GM23248 (cell line): ENCODE measurements at regions not wholly inside any gene's neighbourhood (a gene's known extent, or its start where the extent isn't known, plus 50 kb on each side); places are given as distances from the start of the nearest gene placed in this dataset.

Experiments
- DNase-seq: peaks from one replicate; pipeline ENCODE4 v3.0.0-alpha.2; 2015
- H2AFZ ChIP-seq: fragments of 200-600 bp; sonication (generic); 2 replicates; pipeline ENCODE4 v1.6.1; 2016; ENCODE audit warnings: antibody characterized with exemption
- H3F3A ChIP-seq: fragments of 200-600 bp; sonication (generic); 2 replicates; pipeline ENCODE4 v1.6.1; 2016; ENCODE audit warnings: mild to moderate bottlenecking, antibody characterized with exemption, mixed run types; ENCODE audit not compliant: insufficient read depth
- H3K27ac ChIP-seq: fragments of 200-600 bp; sonication (generic); 2 replicates; pipeline ENCODE4 v1.5.1; 2016; ENCODE audit warnings: mild to moderate bottlenecking
- H3K27me3 ChIP-seq: fragments of 200-600 bp; sonication (generic); replicated peaks from 2 replicates; pipeline ENCODE4 v1.6.1; 2016; ENCODE audit warnings: mild to moderate bottlenecking; ENCODE audit not compliant: insufficient read depth
- H3K36me3 ChIP-seq: fragments of 200-600 bp; sonication (generic); 2 replicates; pipeline ENCODE4 v1.6.1; 2016; ENCODE audit warnings: low read depth, mild to moderate bottlenecking
- H3K4me1 ChIP-seq: fragments of 200-600 bp; sonication (generic); 2 replicates; pipeline ENCODE4 v1.6.1; 2016; ENCODE audit warnings: mild to moderate bottlenecking; ENCODE audit not compliant: insufficient read depth
- H3K4me2 ChIP-seq: fragments of 200-600 bp; sonication (generic); one replicate; pipeline ENCODE4 v1.6.1; 2016; ENCODE audit warnings: mild to moderate bottlenecking; ENCODE audit not compliant: unreplicated experiment
- H3K4me3 ChIP-seq: fragments of 200-600 bp; sonication (generic); 2 replicates; pipeline ENCODE4 v1.5.1; 2016; ENCODE audit warnings: mild to moderate bottlenecking
- H3K79me2 ChIP-seq: fragments of 200-600 bp; sonication (generic); 2 replicates; pipeline ENCODE4 v1.6.1; 2016; ENCODE audit warnings: mild to moderate bottlenecking; ENCODE audit not compliant: insufficient read depth
- H3K9ac ChIP-seq: fragments of 200-600 bp; sonication (generic); 2 replicates; pipeline ENCODE4 v1.6.1; 2016; ENCODE audit warnings: mild to moderate bottlenecking
- H3K9me2 ChIP-seq: fragments of 200-600 bp; sonication (generic); 2 replicates; pipeline ENCODE4 v1.6.1; 2016; ENCODE audit warnings: mixed run types, mild to moderate bottlenecking, moderate library complexity; ENCODE audit not compliant: insufficient read depth
- H3K9me3 ChIP-seq: fragments of 200-600 bp; sonication (generic); one replicate; pipeline ENCODE4 v1.6.1; 2017; ENCODE audit warnings: low read depth
- H4K20me1 ChIP-seq: fragments of 200-600 bp; sonication (generic); 2 replicates; pipeline ENCODE4 v1.6.0; 2016; ENCODE audit not compliant: insufficient read depth
- EZH2 ChIP-seq: fragments of 200-600 bp; sonication (generic); IDR thresholded peaks from 2 replicates; pipeline ENCODE4 v1.6.1; 2018; ENCODE audit warnings: antibody characterized with exemption, mild to moderate bottlenecking; ENCODE audit not compliant: insufficient read depth, poor library complexity, severe bottlenecking
- EZH2phosphoT487 ChIP-seq: fragments of 200-600 bp; sonication (generic); IDR thresholded peaks from 2 replicates; pipeline ENCODE4 v1.6.1; 2018; ENCODE audit warnings: antibody characterized with exemption, moderate library complexity, mild to moderate bottlenecking, low read depth; ENCODE audit not compliant: insufficient read depth
- WGBS, 2 experiments: methylation state at CpG; one replicate each; pipeline ENCODE4 v1.1.6; 2015 to 2017; ENCODE audit warnings: low lambda C conversion rate in 2 of 2, low coverage in 1 of 2; ENCODE audit errors: missing lambda C conversion rate in 2 of 2; 5-methylcytosine and 5-hydroxymethylcytosine counted together
- in situ Hi-C: fragments of 300-500 bp; cut with MboI; formaldehyde crosslinking; loops from 2 replicates; pipeline ENCODE4 v1.15.0; 2020

DNA sequence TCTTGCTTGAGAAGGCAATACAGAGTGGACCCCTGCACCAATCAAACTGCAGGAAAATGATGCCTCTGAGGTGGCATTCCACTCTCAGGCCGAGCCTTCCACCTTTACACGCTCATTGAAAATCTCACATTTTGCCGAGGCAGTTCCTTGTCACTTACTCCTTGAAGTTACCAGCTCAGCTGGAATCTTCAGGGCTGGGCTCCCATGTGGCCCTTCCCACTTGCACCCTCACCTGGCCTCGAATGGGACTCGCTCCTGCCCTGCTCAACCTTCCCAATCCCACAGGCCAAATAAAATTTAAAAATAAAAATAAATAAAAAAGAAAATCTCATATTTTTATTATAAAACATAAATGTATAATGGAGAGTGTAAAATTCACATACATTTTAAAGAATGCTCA, 790.7 kb upstream of the COBL start:
- Histone ChIP-seq H3K36me3 (no peaks in the 10 kb centered on the region), H3K9me3 (no peaks in the 10 kb centered on the region), H3K9ac (no peak overlapping the region), H4K20me1 (no peaks in the 10 kb centered on the region), H3K4me1 (no peaks in the 10 kb centered on the region), H3K27me3 (no peaks in the 10 kb centered on the region), H3K27ac (no peak overlapping the region), H2AFZ (no peak overlapping the region), H3F3A (no peaks in the 10 kb centered on the region), H3K9me2 (no peaks in the 10 kb centered on the region), H3K4me2 (no peak overlapping the region), H3K4me3 (no peak overlapping the region), H3K79me2 (no peaks in the 10 kb centered on the region)
- 21 to 24% methylated on average over 5 of the region's 5 CpGs for WGBS, 2 experiments
- TF ChIP-seq EZH2: no peak
- no peak for TF ChIP-seq EZH2phosphoT487
- in situ Hi-C loops: no loop called here
- DNase-seq: no peak

DNA sequence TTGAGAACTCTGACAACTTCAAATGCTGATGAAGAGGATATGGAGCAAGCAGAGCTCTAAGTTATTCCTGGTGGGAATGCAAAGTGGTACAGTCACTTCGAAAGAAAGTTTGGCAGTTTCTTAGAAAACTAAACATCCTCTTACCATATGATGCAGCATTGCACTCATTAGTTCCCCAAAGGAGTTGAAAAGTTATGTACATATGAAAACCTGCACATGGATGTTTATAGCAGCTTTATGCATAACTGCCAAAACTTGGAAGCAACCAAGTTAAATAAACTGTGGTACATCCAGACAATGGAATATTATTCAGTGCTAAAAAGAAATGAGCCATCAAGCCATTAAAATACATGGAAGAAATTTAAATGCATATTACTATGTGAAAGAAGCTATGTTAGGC, 779.3 kb upstream of the COBL start:
- no peaks in the 10 kb centered on the region for H4K20me1 ChIP-seq
- H3K4me3 ChIP-seq: no peak overlapping the region
- in situ Hi-C loops: no loop called here

DNA sequence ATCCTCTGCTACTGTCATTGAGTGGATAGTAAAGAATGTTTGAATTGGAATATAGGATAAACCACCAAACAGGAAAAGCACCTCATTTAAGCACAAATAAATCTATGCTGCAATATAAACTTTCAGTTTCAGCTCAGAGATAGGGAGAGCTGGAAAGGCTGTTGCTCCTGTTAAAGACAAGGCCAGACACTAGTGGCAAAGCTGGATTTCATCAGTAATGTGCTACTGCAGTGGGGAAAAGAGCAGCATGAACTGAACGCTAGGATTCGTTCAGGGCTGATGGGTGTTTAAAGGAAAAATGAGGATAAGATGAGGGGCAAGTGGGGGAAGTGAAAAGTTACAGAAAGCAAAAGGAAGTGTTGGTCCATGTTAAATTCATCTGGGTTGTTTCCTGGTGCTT, 775.4 kb upstream of the COBL start:
- H3K36me3 ChIP-seq: no peaks in the 10 kb centered on the region
- WGBS, 2 experiments: 2% methylated on average over 2 of the region's 2 CpGs
- H3F3A ChIP-seq: no peaks in the 10 kb centered on the region
- no peak overlapping the region for H3K9ac ChIP-seq
- DNase-seq: no peak
- H3K4me1 ChIP-seq: no peaks in the 10 kb centered on the region
- no peaks in the 10 kb centered on the region for H3K9me3 ChIP-seq
- H2AFZ ChIP-seq: no peak overlapping the region
- H3K27me3 ChIP-seq: no peaks in the 10 kb centered on the region
- no peaks in the 10 kb centered on the region for H3K9me2 ChIP-seq
- in situ Hi-C loops: no loop called here
- H4K20me1 ChIP-seq: no peaks in the 10 kb centered on the region
- no peak overlapping the region for H3K4me3 ChIP-seq
- no peak overlapping the region for H3K27ac ChIP-seq
- H3K4me2 ChIP-seq: no peak overlapping the region
- TF ChIP-seq EZH2 (no peak), EZH2phosphoT487 (no peak)
- H3K79me2 ChIP-seq: no peaks in the 10 kb centered on the region

More for the DNA sequence above, 779.3 kb upstream of the COBL start:
- TF ChIP-seq EZH2phosphoT487: no peak
- no peak for TF ChIP-seq EZH2
- H3K9me2 ChIP-seq: no peaks in the 10 kb centered on the region
- H3K36me3 ChIP-seq: no peaks in the 10 kb centered on the region
- H3K79me2 ChIP-seq: no peaks in the 10 kb centered on the region
- H3K27ac ChIP-seq: no peak overlapping the region
- H3K9me3 ChIP-seq: no peaks in the 10 kb centered on the region
- H3K4me1 ChIP-seq: no peaks in the 10 kb centered on the region
- no peaks in the 10 kb centered on the region for H3F3A ChIP-seq
- DNase-seq: no peak
- H3K27me3 ChIP-seq: no peaks in the 10 kb centered on the region
- no peak overlapping the region for H3K9ac ChIP-seq
- no peak overlapping the region for H3K4me2 ChIP-seq
- WGBS, 2 experiments: 0 to 7% methylated on average over 1 of the region's 1 CpG
- no peak overlapping the region for H2AFZ ChIP-seq

DNA sequence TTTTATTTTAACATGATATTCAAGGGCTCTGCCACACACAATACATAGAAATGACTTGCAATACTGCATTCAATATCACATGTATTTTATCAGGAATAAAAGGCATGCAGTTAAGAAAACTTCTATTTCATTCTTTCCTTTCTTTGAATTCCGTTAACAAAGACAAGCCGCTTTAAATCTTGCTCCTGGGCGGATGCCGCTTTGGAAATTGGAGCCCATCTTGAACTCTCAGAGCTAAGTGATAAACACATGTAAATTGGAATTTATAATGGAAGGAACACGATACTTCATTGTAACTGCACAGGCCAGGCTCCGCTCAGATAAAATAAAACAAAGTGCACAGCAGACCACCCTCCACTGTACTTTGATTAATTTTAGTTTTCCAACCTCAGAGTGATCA, 774.5 kb upstream of the COBL start:
- H3K4me3 ChIP-seq: no peak overlapping the region
- H3K27me3 ChIP-seq: no peaks in the 10 kb centered on the region
- in situ Hi-C loops: no loop called here
- no peaks in the 10 kb centered on the region for H3K79me2 ChIP-seq
- 26 to 32% methylated on average over 6 of the region's 6 CpGs for WGBS, 2 experiments
- no peak overlapping the region for H3K27ac ChIP-seq
- no peak overlapping the region for H3K4me2 ChIP-seq
- TF ChIP-seq EZH2phosphoT487 (no peak), EZH2 (no peak)
- H3K9me3 ChIP-seq: no peaks in the 10 kb centered on the region
- H4K20me1 ChIP-seq: no peaks in the 10 kb centered on the region
- H3K36me3 ChIP-seq: no peaks in the 10 kb centered on the region
- no peaks in the 10 kb centered on the region for H3F3A ChIP-seq
- no peak overlapping the region for H2AFZ ChIP-seq
- no peak for DNase-seq
- H3K9ac ChIP-seq: no peak overlapping the region
- no peaks in the 10 kb centered on the region for H3K4me1 ChIP-seq
- H3K9me2 ChIP-seq: no peaks in the 10 kb centered on the region
